HepG2 (cell line): ENCODE measurements at regions not wholly inside any gene's neighbourhood (a gene's known extent, or its start where the extent isn't known, plus 50 kb on each side); places are given as distances from the start of the nearest gene placed in this dataset.

ENCODE experiments used
- ATAC-seq: fragments of 200-7000 bp; cut with Tn5 transposase; 3 replicates; pipeline ENCODE4 v1.9.1; 2020; ENCODE audit warnings: mild to moderate bottlenecking, moderate library complexity
- BruUV-seq: library from RNA; stranded (reverse); fragments of 400-500 nt; replicated peaks from 2 replicates; lab custom pipeline; 2021; lab: Mats Ljungman, UMichigan
- CTCF ChIA-PET: fragments of 300-600 bp; formaldehyde crosslinking; extraction: SDS; loops from one replicate; lab custom pipeline; 2021; ENCODE audit warnings: low total read pairs, inconsistent platforms, low intra/inter-chr PET ratio; lab: Yijun Ruan, JAX
- POLR2A ChIA-PET: fragments of 350-600 bp; sonication (Branson Sonifier 250); formaldehyde crosslinking; loops from one replicate; lab custom pipeline; 2020; ENCODE audit warnings: antibody characterized with exemption, inconsistent platforms; lab: Yijun Ruan, JAX
- DNase-seq: peaks from one replicate; pipeline ENCODE4 v3.0.0-alpha.2; 2015; ENCODE audit warnings: low spot score
- FAIRE-seq: peaks from 3 replicates; lab custom pipeline; 2011; peaks lifted over from hg19 to GRCh38; lab: Jason Lieb, UNC
- H2AFZ ChIP-seq: one replicate; pipeline ENCODE4 v1.6.1; 2011; ENCODE audit warnings: low read length, inconsistent platforms
- H3K27ac ChIP-seq: fragments of 300-600 bp; 3 replicates; pipeline ENCODE4 v1.8.0; 2011; ENCODE audit warnings: mixed run types, mild to moderate bottlenecking, mixed read lengths, low read length, inconsistent platforms; ENCODE audit not compliant: insufficient read depth; ENCODE audit errors: extremely low read length
- H3K27me3 ChIP-seq, 2 experiments: fragments of 200-600 bp in 1 of 2; 2 replicates in 1 of 2; 3 replicates in 1 of 2; pipeline versions ENCODE4 v1.6.0 to v1.8.0; 2011; ENCODE audit warnings: low read length in 2 of 2, mild to moderate bottlenecking in 2 of 2, moderate library complexity in 2 of 2, inconsistent platforms in 1 of 2; ENCODE audit not compliant: insufficient read depth in 2 of 2, control insufficient read depth in 1 of 2
- H3K36me3 ChIP-seq, 2 experiments: fragments of 200-600 bp in 1 of 2; replicated peaks in 1 of 2; 2 replicates in 1 of 2; 3 replicates in 1 of 2; pipeline versions ENCODE4 v1.5.1 to v1.8.0; 2011; ENCODE audit warnings: low read length in 2 of 2, inconsistent platforms in 1 of 2; ENCODE audit not compliant: insufficient read depth in 2 of 2, control insufficient read depth in 1 of 2
- H3K4me1 ChIP-seq: 2 replicates; pipeline ENCODE4 v1.5.1; 2012; ENCODE audit warnings: low read length, inconsistent platforms; ENCODE audit not compliant: insufficient read depth
- H3K4me2 ChIP-seq: 2 replicates; pipeline ENCODE4 v1.6.0; 2011; ENCODE audit warnings: low read depth, low read length, inconsistent platforms
- H3K4me3 ChIP-seq, 3 experiments: fragments of 200-600 bp in 1 of 3; sonication (generic), shearing (Covaris generic) in 1 of 3; replicated peaks in 1 of 3; 2 replicates each; pipeline ENCODE4 v1.5.1; 2011 to 2016; ENCODE audit warnings: low read length in 3 of 3, inconsistent platforms in 2 of 3, low read depth in 2 of 3, mild to moderate bottlenecking in 2 of 3, control low read depth in 1 of 3, mixed read lengths in 1 of 3; ENCODE audit not compliant: insufficient read depth in 1 of 3
- H3K79me2 ChIP-seq: one replicate; pipeline ENCODE4 v1.6.1; 2011; ENCODE audit warnings: low read length, inconsistent platforms; ENCODE audit not compliant: insufficient read depth
- H3K9ac ChIP-seq: 2 replicates; pipeline ENCODE4 v1.6.0; 2011; ENCODE audit warnings: mild to moderate bottlenecking, low read depth, low read length, inconsistent platforms; ENCODE audit not compliant: insufficient read depth
- H3K9me3 ChIP-seq: 2 replicates; pipeline ENCODE4 v1.5.1; 2012; ENCODE audit warnings: mild to moderate bottlenecking, low read length
- H4K20me1 ChIP-seq: 2 replicates; pipeline ENCODE4 v1.6.0; 2011; ENCODE audit warnings: inconsistent platforms, mild to moderate bottlenecking, low read length, moderate library complexity; ENCODE audit not compliant: insufficient read depth
- HDAC1 ChIP-seq: sonication (generic); formaldehyde crosslinking; IDR thresholded peaks from 2 replicates; pipeline ENCODE4 v1.5.1; 2020; ENCODE audit warnings: mild to moderate bottlenecking, missing genetic modification reagents
- THRA ChIP-seq: sonication (generic); formaldehyde crosslinking; IDR thresholded peaks from 2 replicates; pipeline ENCODE4 v1.4.0; 2020; ENCODE audit warnings: missing genetic modification reagents, borderline replicate concordance
- ZBTB3 ChIP-seq: sonication (generic); formaldehyde crosslinking; IDR thresholded peaks from 2 replicates; pipeline ENCODE4 v1.4.0; 2020; ENCODE audit warnings: low read depth, mild to moderate bottlenecking, moderate library complexity, missing genetic modification reagents, borderline replicate concordance
- ZFP91 ChIP-seq: sonication (generic); formaldehyde crosslinking; IDR thresholded peaks from 2 replicates; pipeline ENCODE4 v1.9.0; 2022; ENCODE audit warnings: missing genetic modification reagents, mild to moderate bottlenecking, borderline replicate concordance
- ZMYM3 ChIP-seq: sonication (generic); formaldehyde crosslinking; IDR thresholded peaks from 2 replicates; pipeline ENCODE4 v1.5.1; 2020; ENCODE audit warnings: mild to moderate bottlenecking, missing genetic modification reagents
- ZNF512 ChIP-seq: sonication (generic); formaldehyde crosslinking; IDR thresholded peaks from 2 replicates; pipeline ENCODE4 v1.4.0; 2020; ENCODE audit warnings: mild to moderate bottlenecking, missing genetic modification reagents
- ZNF543 ChIP-seq: sonication (generic); formaldehyde crosslinking; IDR thresholded peaks from 2 replicates; pipeline ENCODE4 v1.4.0; 2020; ENCODE audit warnings: mild to moderate bottlenecking, missing genetic modification reagents
- ZNF564 ChIP-seq: sonication (generic); formaldehyde crosslinking; IDR thresholded peaks from 2 replicates; pipeline ENCODE4 v1.8.1; 2023; ENCODE audit warnings: mild to moderate bottlenecking, missing genetic modification reagents
- ZNF678 ChIP-seq: sonication (generic); formaldehyde crosslinking; IDR thresholded peaks from 2 replicates; pipeline ENCODE4 v1.4.0; 2020; ENCODE audit warnings: mild to moderate bottlenecking, missing genetic modification reagents
- ZNF7 ChIP-seq: IDR thresholded peaks from 2 replicates; pipeline ENCODE4 v1.6.1; 2016; ENCODE audit warnings: missing biosample characterization, missing genetic modification reagents
- ZSCAN25 ChIP-seq: sonication (generic); formaldehyde crosslinking; IDR thresholded peaks from 2 replicates; pipeline ENCODE4 v1.8.0; 2022; ENCODE audit warnings: mild to moderate bottlenecking, missing genetic modification reagents
- WGBS: methylation state at CpG from one replicate; pipeline ENCODE4 v1.1.6; 2017; ENCODE audit warnings: low lambda C conversion rate; 5-methylcytosine and 5-hydroxymethylcytosine counted together
- in situ Hi-C: cut with HindIII; loops from 2 replicates; pipeline ENCODE4 v1.10.0; 2017; ENCODE audit warnings: low pct_unique_long_range_greater_than_20kb; ENCODE audit not compliant: extremely low pct_ligation_motif_present
- intact Hi-C: fragments of 100-400 bp; cut with micrococcal nuclease; formaldehyde crosslinking; loops from one replicate; pipeline ENCODE4 v1.10.0; 2022; ENCODE audit not compliant: unreplicated experiment

- no peaks in the 10 kb centered on the region for H3K4me1 ChIP-seq
- ATAC-seq (no peak), DNase-seq (no peak), FAIRE-seq (no peak)
- H3K27ac ChIP-seq = no peak overlapping the region
- 32% methylated on average over 4 of the region's 4 CpGs for WGBS
- H3K79me2 ChIP-seq = no peaks in the 10 kb centered on the region
- H3K4me3 ChIP-seq = no peak overlapping the region
- in situ Hi-C loops (no loop called here), intact Hi-C loops (loop anchor here (10.0 kb wide), 1 partner anchor 745 kb away; no protein-coding TSS in a partner anchor)
- TF ChIP-seq ZMYM3 (CRISPR knock-in tag) = no peak
- no peak for TF ChIP-seq ZBTB3
- no peak for TF ChIP-seq ZNF7 (CRISPR knock-in tag)
- no peak for TF ChIP-seq ZNF543
- TF ChIP-seq THRA (CRISPR knock-in tag) = no peak
- TF ChIP-seq ZNF564 (CRISPR knock-in tag) = no peak
- no peak for TF ChIP-seq ZNF678 (CRISPR knock-in tag)
- TF ChIP-seq ZSCAN25 (CRISPR knock-in tag) = no peak
- no peak for TF ChIP-seq ZFP91 (CRISPR knock-in tag)
- no peak for TF ChIP-seq ZNF512
- no peak for TF ChIP-seq HDAC1 (CRISPR knock-in tag)
- H3K9me3 ChIP-seq = no peaks in the 10 kb centered on the region
- H3K36me3 ChIP-seq = no peaks in the 10 kb centered on the region
- no peak overlapping the region for H2AFZ ChIP-seq
- no peak overlapping the region for H3K9ac ChIP-seq
- H3K27me3 ChIP-seq = peaks cover 0 to 28% of the 10 kb centered on the region in 2 experiments; a peak in 4 of 5 replicates
- POLR2A ChIA-PET = no interaction called here
- no peak overlapping the region for H3K4me2 ChIP-seq
- no TSS peak for BruUV-seq
- CTCF ChIA-PET = no interaction called here
- no peaks in the 10 kb centered on the region for H4K20me1 ChIP-seq
These were observed 267.1 kb downstream of the RPLP1 start for GRCh38 chr15:69719527-69720240.
